ENCODE measurements at regions not wholly inside any gene's neighbourhood (a gene's known extent, or its start where the extent isn't known, plus 50 kb on each side); places are given as distances from the start of the nearest gene placed in this dataset.

GRCh38 chr14:43247877-43248276 is 1259.2 kb downstream of the FSCB start:
- no peak overlapping the region for H3K18ac ChIP-seq (ENCODE audit: low read depth in 1 of 2, low read length in 2 of 2)
- H2BK120ac ChIP-seq (ENCODE audit: low read depth, low read length), result no peak overlapping the region
- no peaks in the 10 kb centered on the region for H3K27me3 ChIP-seq (ENCODE audit: control insufficient read depth in 1 of 2, insufficient read depth in 1 of 2, low read length in 2 of 2)
- H3K23ac ChIP-seq (ENCODE audit: low read length in 2 of 2), result no peak overlapping the region
- H3K27ac ChIP-seq (ENCODE audit: low read length, poor library complexity, severe bottlenecking), result no peak overlapping the region
- peaks cover 7% of the 10 kb centered on the region for H3K9me3 ChIP-seq (ENCODE audit: control insufficient read depth, low read length)
- H3K9ac ChIP-seq (ENCODE audit: low read length), result no peak overlapping the region
- no peak overlapping the region for H2AK5ac ChIP-seq (ENCODE audit: low read length, severe bottlenecking)
- H3K4me3 ChIP-seq (ENCODE audit: insufficient read depth in 1 of 2, low read depth in 1 of 2, low read length in 2 of 2), result no peak overlapping the region
- H3K36me3 ChIP-seq (ENCODE audit: control insufficient read depth in 1 of 2, insufficient read depth in 2 of 2, low read depth in 1 of 2, low read length in 2 of 2), result no peaks in the 10 kb centered on the region
- H4K91ac ChIP-seq (ENCODE audit: low read length), result no peak overlapping the region
- H2BK5ac ChIP-seq (ENCODE audit: low read depth, low read length, poor library complexity, severe bottlenecking), result no peak overlapping the region
- H3K4me2 ChIP-seq (ENCODE audit: low read length, poor library complexity, severe bottlenecking), result no peak overlapping the region
- no peak overlapping the region for H4K8ac ChIP-seq (ENCODE audit: low read length)
- H3K4ac ChIP-seq (ENCODE audit: low read depth in 1 of 2, low read length in 2 of 2), result no peak overlapping the region
- DNase-seq, result no peak
- no peak overlapping the region for H2BK15ac ChIP-seq (ENCODE audit: low read depth, poor library complexity, severe bottlenecking)
- H2BK12ac ChIP-seq (ENCODE audit: low read length in 2 of 2), result no peak overlapping the region
- H3K79me1 ChIP-seq (replicated peaks; ENCODE audit: low read length, poor library complexity, severe bottlenecking), result no peaks in the 10 kb centered on the region
- WGBS, result no CpG with 5 or more reads among the region's 1 CpG
- no peak overlapping the region for H2AFZ ChIP-seq (ENCODE audit: low read depth, low read length)
- H3K14ac ChIP-seq (ENCODE audit: low read length in 2 of 2), result no peak overlapping the region
- no peaks in the 10 kb centered on the region for H3K4me1 ChIP-seq (ENCODE audit: control insufficient read depth, insufficient read depth, low read depth, low read length)

GRCh38 chr14:43244142-43244625 is 1262.9 kb downstream of the FSCB start:
- WGBS, result 95% methylated on average over 2 of the region's 2 CpGs
- Histone ChIP-seq H4K91ac (ENCODE audit: low read length) (no peak overlapping the region), H3K14ac (ENCODE audit: low read length in 2 of 2) (no peak overlapping the region), H3K27me3 (ENCODE audit: control insufficient read depth in 1 of 2, insufficient read depth in 1 of 2, low read length in 2 of 2) (no peaks in the 10 kb centered on the region), H2AK5ac (ENCODE audit: low read length, severe bottlenecking) (no peak overlapping the region), H3K4me1 (ENCODE audit: control insufficient read depth, insufficient read depth, low read depth, low read length) (no peaks in the 10 kb centered on the region), H2BK15ac (ENCODE audit: low read depth, poor library complexity, severe bottlenecking) (no peak overlapping the region), H3K79me1 (replicated peaks; ENCODE audit: low read length, poor library complexity, severe bottlenecking) (no peaks in the 10 kb centered on the region), H3K4me2 (ENCODE audit: low read length, poor library complexity, severe bottlenecking) (no peak overlapping the region), H3K9ac (ENCODE audit: low read length) (no peak overlapping the region), H4K8ac (ENCODE audit: low read length) (no peak overlapping the region), H2BK5ac (ENCODE audit: low read depth, low read length, poor library complexity, severe bottlenecking) (no peak overlapping the region), H3K4me3 (ENCODE audit: insufficient read depth in 1 of 2, low read depth in 1 of 2, low read length in 2 of 2) (no peak overlapping the region), H3K36me3 (ENCODE audit: control insufficient read depth in 1 of 2, insufficient read depth in 2 of 2, low read depth in 1 of 2, low read length in 2 of 2) (no peaks in the 10 kb centered on the region), H2BK12ac (ENCODE audit: low read length in 2 of 2) (no peak overlapping the region), H2AFZ (ENCODE audit: low read depth, low read length) (no peak overlapping the region), H3K9me3 (ENCODE audit: control insufficient read depth, low read length) (peaks cover 7% of the 10 kb centered on the region), H2BK120ac (ENCODE audit: low read depth, low read length) (no peak overlapping the region), H3K27ac (ENCODE audit: low read length, poor library complexity, severe bottlenecking) (no peak overlapping the region), H3K4ac (ENCODE audit: low read depth in 1 of 2, low read length in 2 of 2) (no peak overlapping the region), H3K18ac (ENCODE audit: low read depth in 1 of 2, low read length in 2 of 2) (no peak overlapping the region), H3K23ac (ENCODE audit: low read length in 2 of 2) (no peak overlapping the region)
- DNase-seq, result no peak

- Histone ChIP-seq H3K4me2 (ENCODE audit: low read length, poor library complexity, severe bottlenecking) (no peak overlapping the region), H2BK5ac (ENCODE audit: low read depth, low read length, poor library complexity, severe bottlenecking) (no peak overlapping the region), H3K4me3 (ENCODE audit: insufficient read depth in 1 of 2, low read depth in 1 of 2, low read length in 2 of 2) (no peak overlapping the region), H2BK15ac (ENCODE audit: low read depth, poor library complexity, severe bottlenecking) (no peak overlapping the region), H3K4me1 (ENCODE audit: control insufficient read depth, insufficient read depth, low read depth, low read length) (no peaks in the 10 kb centered on the region), H4K91ac (ENCODE audit: low read length) (no peak overlapping the region), H3K14ac (ENCODE audit: low read length in 2 of 2) (no peak overlapping the region), H2BK12ac (ENCODE audit: low read length in 2 of 2) (no peak overlapping the region), H3K27ac (ENCODE audit: low read length, poor library complexity, severe bottlenecking) (no peak overlapping the region), H3K18ac (ENCODE audit: low read depth in 1 of 2, low read length in 2 of 2) (no peak overlapping the region), H3K9me3 (ENCODE audit: control insufficient read depth, low read length) (peaks cover 7% of the 10 kb centered on the region), H2AFZ (ENCODE audit: low read depth, low read length) (no peak overlapping the region), H3K9ac (ENCODE audit: low read length) (no peak overlapping the region), H3K27me3 (ENCODE audit: control insufficient read depth in 1 of 2, insufficient read depth in 1 of 2, low read length in 2 of 2) (no peaks in the 10 kb centered on the region), H3K4ac (ENCODE audit: low read depth in 1 of 2, low read length in 2 of 2) (no peak overlapping the region), H2BK120ac (ENCODE audit: low read depth, low read length) (no peak overlapping the region), H4K8ac (ENCODE audit: low read length) (no peak overlapping the region), H2AK5ac (ENCODE audit: low read length, severe bottlenecking) (no peak overlapping the region), H3K79me1 (replicated peaks; ENCODE audit: low read length, poor library complexity, severe bottlenecking) (no peaks in the 10 kb centered on the region), H3K23ac (ENCODE audit: low read length in 2 of 2) (no peak overlapping the region), H3K36me3 (ENCODE audit: control insufficient read depth in 1 of 2, insufficient read depth in 2 of 2, low read depth in 1 of 2, low read length in 2 of 2) (no peaks in the 10 kb centered on the region)
- DNase-seq, result no peak
- WGBS, result no CpG with 5 or more reads among the region's 1 CpG
These were observed 1263.9 kb downstream of the FSCB start for GRCh38 chr14:43243168-43243567.

GRCh38 chr14:43232261-43232660 is 1274.8 kb downstream of the FSCB start:
- Histone ChIP-seq H2AK5ac (ENCODE audit: low read length, severe bottlenecking) (no peak overlapping the region), H4K8ac (ENCODE audit: low read length) (no peak overlapping the region), H3K36me3 (ENCODE audit: control insufficient read depth in 1 of 2, insufficient read depth in 2 of 2, low read depth in 1 of 2, low read length in 2 of 2) (no peaks in the 10 kb centered on the region), H3K27me3 (ENCODE audit: control insufficient read depth in 1 of 2, insufficient read depth in 1 of 2, low read length in 2 of 2) (no peaks in the 10 kb centered on the region), H3K4me1 (ENCODE audit: control insufficient read depth, insufficient read depth, low read depth, low read length) (no peaks in the 10 kb centered on the region), H3K9ac (ENCODE audit: low read length) (no peak overlapping the region), H3K23ac (ENCODE audit: low read length in 2 of 2) (no peak overlapping the region), H3K18ac (ENCODE audit: low read depth in 1 of 2, low read length in 2 of 2) (no peak overlapping the region), H3K4ac (ENCODE audit: low read depth in 1 of 2, low read length in 2 of 2) (no peak overlapping the region), H2BK120ac (ENCODE audit: low read depth, low read length) (no peak overlapping the region), H4K91ac (ENCODE audit: low read length) (no peak overlapping the region), H3K4me2 (ENCODE audit: low read length, poor library complexity, severe bottlenecking) (no peak overlapping the region), H3K27ac (ENCODE audit: low read length, poor library complexity, severe bottlenecking) (no peak overlapping the region), H2AFZ (ENCODE audit: low read depth, low read length) (no peak overlapping the region), H2BK15ac (ENCODE audit: low read depth, poor library complexity, severe bottlenecking) (no peak overlapping the region), H2BK5ac (ENCODE audit: low read depth, low read length, poor library complexity, severe bottlenecking) (no peak overlapping the region), H3K14ac (ENCODE audit: low read length in 2 of 2) (no peak overlapping the region), H3K9me3 (ENCODE audit: control insufficient read depth, low read length) (peaks cover 10% of the 10 kb centered on the region), H3K79me1 (replicated peaks; ENCODE audit: low read length, poor library complexity, severe bottlenecking) (no peaks in the 10 kb centered on the region), H2BK12ac (ENCODE audit: low read length in 2 of 2) (no peak overlapping the region), H3K4me3 (ENCODE audit: insufficient read depth in 1 of 2, low read depth in 1 of 2, low read length in 2 of 2) (no peak overlapping the region)
- DNase-seq, result no peak
- no CpG with 5 or more reads among the region's 2 CpGs for WGBS

Data from mesenchymal stem cell (in vitro differentiated cells and primary cell).